ENCODE measurements at regions not wholly inside any gene's neighbourhood (a gene's known extent, or its start where the extent isn't known, plus 50 kb on each side); places are given as distances from the start of the nearest gene placed in this dataset.

DNA sequence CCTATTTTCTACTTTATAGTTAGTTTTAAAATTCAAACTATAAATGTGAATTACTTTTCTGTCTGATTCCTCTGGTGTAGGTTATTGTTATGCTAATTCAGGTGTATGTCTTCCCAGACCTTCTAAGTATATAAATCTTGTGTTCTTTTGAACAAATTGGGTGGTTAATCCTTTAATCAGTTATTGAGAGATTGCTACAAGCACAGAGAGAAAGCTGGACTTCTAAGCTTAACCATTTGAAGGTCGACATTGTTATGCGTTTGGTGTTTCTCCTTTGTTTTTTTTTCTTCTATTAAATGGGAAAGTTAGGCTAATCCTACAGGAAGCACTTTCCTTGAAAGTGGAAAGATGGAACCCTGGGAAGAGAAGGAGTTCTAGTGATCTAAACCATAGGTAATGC, 592.6 kb downstream of the SLC4A3 start:
- Histone ChIP-seq H3F3A (ENCODE audit: control insufficient read depth, insufficient read depth) (no peaks in the 10 kb centered on the region), H3K4me2 (ENCODE audit: low read length) (no peak overlapping the region), H4K20me1 (ENCODE audit: control insufficient read depth, insufficient read depth, low read depth, low read length) (no peaks in the 10 kb centered on the region), H3K27ac (ENCODE audit: low read depth, low read length) (no peak overlapping the region), H3K4me1 (ENCODE audit: control insufficient read depth, low read length) (no peaks in the 10 kb centered on the region), H3K4me3 (ENCODE audit: low read length) (no peak overlapping the region), H3K79me2 (ENCODE audit: control insufficient read depth, low read length) (no peaks in the 10 kb centered on the region), H3K36me3 (ENCODE audit: control insufficient read depth, low read length) (no peaks in the 10 kb centered on the region), H3K9me2 (replicated peaks; ENCODE audit: control insufficient read depth, low read length) (no peaks in the 10 kb centered on the region), H3K27me3 (ENCODE audit: control insufficient read depth, low read length) (no peaks in the 10 kb centered on the region), H3K9me3 (ENCODE audit: control insufficient read depth, insufficient read depth, low read length) (no peaks in the 10 kb centered on the region)
- TF ChIP-seq, protein P1, sequence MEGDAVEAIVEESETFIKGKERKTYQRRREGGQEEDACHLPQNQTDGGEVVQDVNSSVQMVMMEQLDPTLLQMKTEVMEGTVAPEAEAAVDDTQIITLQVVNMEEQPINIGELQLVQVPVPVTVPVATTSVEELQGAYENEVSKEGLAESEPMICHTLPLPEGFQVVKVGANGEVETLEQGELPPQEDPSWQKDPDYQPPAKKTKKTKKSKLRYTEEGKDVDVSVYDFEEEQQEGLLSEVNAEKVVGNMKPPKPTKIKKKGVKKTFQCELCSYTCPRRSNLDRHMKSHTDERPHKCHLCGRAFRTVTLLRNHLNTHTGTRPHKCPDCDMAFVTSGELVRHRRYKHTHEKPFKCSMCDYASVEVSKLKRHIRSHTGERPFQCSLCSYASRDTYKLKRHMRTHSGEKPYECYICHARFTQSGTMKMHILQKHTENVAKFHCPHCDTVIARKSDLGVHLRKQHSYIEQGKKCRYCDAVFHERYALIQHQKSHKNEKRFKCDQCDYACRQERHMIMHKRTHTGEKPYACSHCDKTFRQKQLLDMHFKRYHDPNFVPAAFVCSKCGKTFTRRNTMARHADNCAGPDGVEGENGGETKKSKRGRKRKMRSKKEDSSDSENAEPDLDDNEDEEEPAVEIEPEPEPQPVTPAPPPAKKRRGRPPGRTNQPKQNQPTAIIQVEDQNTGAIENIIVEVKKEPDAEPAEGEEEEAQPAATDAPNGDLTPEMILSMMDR (IDR thresholded peaks at IDR 0.05; ENCODE audit: low read depth, low read length, poor library complexity, severe bottlenecking): no peak

DNA sequence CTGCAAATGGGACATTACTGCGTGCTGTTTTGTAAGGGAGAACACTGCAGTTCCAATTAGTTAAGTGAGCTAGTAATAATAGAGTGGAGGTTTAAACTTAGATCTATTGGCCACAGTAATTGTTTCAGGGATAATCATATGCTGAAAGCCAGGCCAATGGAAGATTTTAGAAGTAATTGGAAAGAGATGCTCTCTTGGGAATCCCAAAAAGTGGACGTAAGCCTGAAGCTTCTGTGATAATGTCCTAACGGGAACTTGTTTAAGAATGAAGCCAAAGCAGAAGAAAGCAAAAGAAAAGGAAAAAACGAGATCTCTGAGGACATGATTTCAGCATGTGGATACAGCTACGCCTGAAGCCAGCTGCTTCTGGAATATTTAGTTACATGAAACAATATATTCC, 594.6 kb downstream of the SLC4A3 start:
- Histone ChIP-seq H3K79me2 (ENCODE audit: control insufficient read depth, low read length) (no peaks in the 10 kb centered on the region), H3K36me3 (ENCODE audit: control insufficient read depth, low read length) (no peaks in the 10 kb centered on the region), H3K4me3 (ENCODE audit: low read length) (no peak overlapping the region), H3K9me3 (ENCODE audit: control insufficient read depth, insufficient read depth, low read length) (no peaks in the 10 kb centered on the region), H3K27ac (ENCODE audit: low read depth, low read length) (no peak overlapping the region), H3K4me1 (ENCODE audit: control insufficient read depth, low read length) (no peaks in the 10 kb centered on the region), H3K9me2 (replicated peaks; ENCODE audit: control insufficient read depth, low read length) (no peaks in the 10 kb centered on the region), H3K4me2 (ENCODE audit: low read length) (no peak overlapping the region), H3F3A (ENCODE audit: control insufficient read depth, insufficient read depth) (no peaks in the 10 kb centered on the region), H3K27me3 (ENCODE audit: control insufficient read depth, low read length) (no peaks in the 10 kb centered on the region), H4K20me1 (ENCODE audit: control insufficient read depth, insufficient read depth, low read depth, low read length) (no peaks in the 10 kb centered on the region)
- TF ChIP-seq, protein P1 (IDR thresholded peaks at IDR 0.05; ENCODE audit: low read depth, low read length, poor library complexity, severe bottlenecking): no peak
- no peak for TF ChIP-seq EZH2phosphoT487 (IDR thresholded peaks at IDR 0.05; ENCODE audit: borderline replicate concordance, low read length)

DNA sequence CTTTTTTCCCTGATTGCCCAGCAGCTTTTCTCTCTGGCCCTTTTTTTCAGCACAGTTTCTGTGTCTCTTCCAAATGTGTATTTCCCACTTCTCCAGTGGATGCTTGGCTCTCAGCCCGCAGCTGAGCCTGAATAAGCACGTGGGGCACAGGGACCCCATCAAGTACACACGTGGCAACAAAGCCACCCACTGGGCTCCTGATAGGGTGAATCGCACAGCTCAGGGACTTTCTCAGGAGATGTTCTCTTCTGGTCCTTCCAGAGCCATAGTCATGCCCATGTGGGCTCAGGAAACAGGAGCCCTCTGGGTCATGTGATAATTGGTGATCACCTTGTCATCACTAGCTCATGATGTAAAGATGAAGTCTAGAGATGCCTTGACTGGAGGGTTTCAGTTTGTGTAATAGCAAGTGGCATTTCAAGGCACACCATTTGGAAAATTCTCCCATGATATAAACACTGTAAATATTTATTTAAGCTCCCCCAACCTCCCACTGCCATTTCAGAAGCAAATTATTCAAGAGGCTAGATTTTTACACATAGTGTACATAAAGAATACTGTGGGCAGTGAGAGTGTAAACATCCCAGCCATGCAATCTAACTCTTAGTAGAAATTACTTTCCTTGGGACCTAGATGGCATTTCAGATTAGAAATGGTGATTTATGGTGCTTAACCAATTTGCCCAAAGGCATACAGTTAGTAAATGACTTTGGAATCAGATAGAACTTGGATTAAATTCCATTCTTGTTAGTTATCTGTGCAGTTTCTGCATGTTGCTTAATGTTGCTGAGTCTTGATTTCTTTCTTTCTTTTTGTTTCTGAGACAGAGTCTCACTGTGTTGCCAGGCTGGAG, 597.5 kb downstream of the SLC4A3 start:
- H3K4me1 ChIP-seq (ENCODE audit: control insufficient read depth, low read length): no peaks in the 10 kb centered on the region
- H3K4me2 ChIP-seq (ENCODE audit: low read length): no peak overlapping the region
- no peak overlapping the region for H3K27ac ChIP-seq (ENCODE audit: low read depth, low read length)

More for the DNA sequence above, 597.5 kb downstream of the SLC4A3 start:
- Histone ChIP-seq H3K9me3 (ENCODE audit: control insufficient read depth, insufficient read depth, low read length) (no peaks in the 10 kb centered on the region), H3F3A (ENCODE audit: control insufficient read depth, insufficient read depth) (no peaks in the 10 kb centered on the region), H3K36me3 (ENCODE audit: control insufficient read depth, low read length) (no peaks in the 10 kb centered on the region), H3K79me2 (ENCODE audit: control insufficient read depth, low read length) (no peaks in the 10 kb centered on the region), H4K20me1 (ENCODE audit: control insufficient read depth, insufficient read depth, low read depth, low read length) (no peaks in the 10 kb centered on the region), H3K4me3 (ENCODE audit: low read length) (no peak overlapping the region), H3K27me3 (ENCODE audit: control insufficient read depth, low read length) (no peaks in the 10 kb centered on the region), H3K9me2 (replicated peaks; ENCODE audit: control insufficient read depth, low read length) (no peaks in the 10 kb centered on the region)
- TF ChIP-seq, protein P1 (IDR thresholded peaks at IDR 0.05; ENCODE audit: low read depth, low read length, poor library complexity, severe bottlenecking): no peak
- TF ChIP-seq EZH2phosphoT487 (IDR thresholded peaks at IDR 0.05; ENCODE audit: borderline replicate concordance, low read length): no peak
